Endothelial cell of umbilical vein (primary cell): ENCODE measurements at regions not wholly inside any gene's neighbourhood (a gene's known extent, or its start where the extent isn't known, plus 50 kb on each side); places are given as distances from the start of the nearest gene placed in this dataset.

Experiments used
- BruUV-seq: library from RNA; stranded (reverse); fragments of 400-500 nt; replicated peaks from 2 replicates; lab custom pipeline; 2021; lab: Mats Ljungman, UMichigan
- CTCF ChIA-PET: fragments of 300-600, 350-600 bp; sonication (Branson Sonifier 250); formaldehyde crosslinking; loops from one replicate; lab custom pipeline; 2021; ENCODE audit warnings: antibody characterized with exemption, inconsistent platforms; lab: Charles Lee
- POLR2A ChIA-PET: fragments of 300-600, 350-600 bp; sonication (Branson Sonifier 250); formaldehyde crosslinking; loops from one replicate; lab custom pipeline; 2021; ENCODE audit warnings: antibody characterized with exemption, inconsistent platforms; lab: Charles Lee
- DNase-seq: peaks from one replicate; pipeline ENCODE4 v3.0.0-alpha.2; 2011; ENCODE audit warnings: low read depth, low spot score
- FAIRE-seq: peaks from 2 replicates; lab custom pipeline; 2011; peaks lifted over from hg19 to GRCh38; lab: Jason Lieb, UNC
- H2AFZ ChIP-seq: 2 replicates; pipeline ENCODE4 v1.6.0; 2012; ENCODE audit warnings: low read depth, low read length, control low read depth, inconsistent platforms
- H3K27ac ChIP-seq: 2 replicates; pipeline ENCODE4 v1.5.1; 2011; ENCODE audit warnings: low read depth, mild to moderate bottlenecking, control low read depth, low read length, moderate library complexity; ENCODE audit not compliant: insufficient read depth
- H3K27me3 ChIP-seq, 2 experiments: 2 replicates each; pipeline versions ENCODE4 v1.6.0 to v1.6.1; 2011; ENCODE audit warnings: low read length in 2 of 2, mixed read lengths in 1 of 2; ENCODE audit not compliant: control insufficient read depth in 2 of 2, insufficient read depth in 2 of 2
- H3K36me3 ChIP-seq, 2 experiments: 2 replicates in 1 of 2; 3 replicates in 1 of 2; pipeline ENCODE4 v1.5.1; 2011; ENCODE audit warnings: low read length in 2 of 2, mild to moderate bottlenecking in 1 of 2, moderate library complexity in 1 of 2; ENCODE audit not compliant: control insufficient read depth in 2 of 2, insufficient read depth in 2 of 2; ENCODE audit errors: extremely low read depth in 1 of 2
- H3K4me1 ChIP-seq: 3 replicates; pipeline ENCODE4 v1.5.1; 2011; ENCODE audit warnings: mild to moderate bottlenecking, low read length; ENCODE audit not compliant: control insufficient read depth, insufficient read depth; ENCODE audit errors: extremely low read depth
- H3K4me2 ChIP-seq: 2 replicates; pipeline ENCODE4 v1.6.1; 2011; ENCODE audit warnings: low read length, control low read depth, mixed read lengths; ENCODE audit not compliant: insufficient read depth
- H3K4me3 ChIP-seq, 3 experiments: fragments of 200-600 bp in 1 of 3; sonication (generic), shearing (Covaris generic) in 1 of 3; replicated peaks in 1 of 3; 2 replicates each; pipeline ENCODE4 v1.5.1; 2011 to 2016; ENCODE audit warnings: control low read depth in 3 of 3, low read length in 3 of 3, mild to moderate bottlenecking in 2 of 3, inconsistent platforms in 1 of 3, low read depth in 1 of 3, moderate library complexity in 1 of 3; ENCODE audit not compliant: insufficient read depth in 1 of 3
- H3K79me2 ChIP-seq: 2 replicates; pipeline ENCODE4 v1.6.0; 2012; ENCODE audit warnings: low read length, inconsistent platforms; ENCODE audit not compliant: control insufficient read depth, insufficient read depth
- H3K9ac ChIP-seq: replicated peaks from 2 replicates; pipeline ENCODE3; 2011; ENCODE audit warnings: low read length, control low read depth; ENCODE audit not compliant: insufficient read depth; ENCODE audit errors: extremely low read depth
- H3K9me1 ChIP-seq: replicated peaks from 3 replicates; pipeline ENCODE4 v1.6.0; 2011; ENCODE audit warnings: mild to moderate bottlenecking, low read length; ENCODE audit not compliant: control insufficient read depth, insufficient read depth; ENCODE audit errors: extremely low read depth
- H3K9me3 ChIP-seq: replicated peaks from 2 replicates; pipeline ENCODE4 v1.5.1; 2012; ENCODE audit warnings: low read length, inconsistent platforms; ENCODE audit not compliant: control insufficient read depth, insufficient read depth
- H4K20me1 ChIP-seq: replicated peaks from 2 replicates; pipeline ENCODE3; 2011; ENCODE audit warnings: mild to moderate bottlenecking, low read length; ENCODE audit not compliant: control insufficient read depth, insufficient read depth; ENCODE audit errors: extremely low read depth
- EZH2 ChIP-seq: IDR thresholded peaks from 2 replicates; pipeline ENCODE4 v1.6.1; 2012; ENCODE audit warnings: borderline replicate concordance, low read depth, mild to moderate bottlenecking, moderate library complexity, low read length, inconsistent platforms; ENCODE audit not compliant: severe bottlenecking
- FOS ChIP-seq: IDR thresholded peaks from 2 replicates; pipeline ENCODE4 v1.6.1; 2011; ENCODE audit warnings: mild to moderate bottlenecking, low read length, moderate library complexity, borderline replicate concordance; ENCODE audit not compliant: insufficient read depth
- GATA2 ChIP-seq: IDR thresholded peaks from 2 replicates; pipeline ENCODE4 v1.7.0; 2011; ENCODE audit warnings: low read depth, mild to moderate bottlenecking, moderate library complexity, mixed read lengths, low read length; ENCODE audit not compliant: insufficient read length, insufficient read depth
- JUN ChIP-seq: IDR thresholded peaks from 2 replicates; pipeline ENCODE4 v1.6.1; 2011; ENCODE audit warnings: borderline replicate concordance, low read depth; ENCODE audit not compliant: insufficient read length, insufficient read depth
- POLR2A ChIP-seq: IDR thresholded peaks from 2 replicates; pipeline ENCODE4 v1.6.1; 2012; ENCODE audit warnings: low read depth, mild to moderate bottlenecking, control low read depth, low read length
- POLR2AphosphoS5 ChIP-seq: IDR thresholded peaks from 2 replicates; pipeline ENCODE4 v1.6.1; 2012; ENCODE audit warnings: low read depth, mild to moderate bottlenecking, control low read depth, low read length, moderate library complexity; ENCODE audit not compliant: insufficient read depth
- dilution Hi-C: fragments of 300-500 bp; cut with MboI; formaldehyde crosslinking; loops from one replicate; pipeline ENCODE4 v1.15.0; 2019; ENCODE audit warnings: low sequenced_read_pairs; ENCODE audit not compliant: extremely low pct_ligation_motif_present
- intact Hi-C: fragments of 100-400 bp; cut with micrococcal nuclease; formaldehyde crosslinking; loops from one replicate; pipeline ENCODE4 v1.10.0; 2022
- TF ChIP-seq, protein P1 (sequence below), 2 donors: IDR thresholded peaks; 1 replicate in 1 of 2; 2 replicates in 1 of 2; pipeline ENCODE4 v1.5.1; 2011; ENCODE audit warnings: low read length in 2 of 2, mild to moderate bottlenecking in 2 of 2, moderate library complexity in 2 of 2, control low read depth in 1 of 2, inconsistent platforms in 1 of 2, low read depth in 1 of 2; ENCODE audit not compliant: insufficient read depth in 1 of 2; ENCODE audit errors: extremely low read depth in 1 of 2

DNA sequence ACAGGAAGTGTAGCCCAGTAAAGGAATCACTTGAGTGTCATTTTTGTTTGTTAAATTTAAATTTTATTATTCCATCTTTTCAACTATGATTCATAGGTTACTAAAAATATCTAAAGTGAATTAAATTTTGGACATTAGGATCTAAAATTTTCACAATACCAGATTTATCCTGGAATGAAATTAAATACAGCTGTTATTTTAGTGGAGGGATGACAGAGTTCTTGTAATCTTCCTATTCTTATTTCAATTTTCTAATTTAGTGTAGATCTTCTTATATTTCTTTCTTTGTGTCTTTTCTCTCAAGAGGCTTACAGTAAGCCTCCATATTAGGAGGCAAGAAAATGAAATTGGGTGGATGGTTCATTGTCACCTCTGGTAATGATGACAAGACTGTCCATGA lies 167.9 kb upstream of the TNC start:
- no peak for TF ChIP-seq FOS
- TF ChIP-seq POLR2AphosphoS5: no peak
- TF ChIP-seq JUN: no peak
- TF ChIP-seq EZH2: no peak
- TF ChIP-seq, protein P1, sequence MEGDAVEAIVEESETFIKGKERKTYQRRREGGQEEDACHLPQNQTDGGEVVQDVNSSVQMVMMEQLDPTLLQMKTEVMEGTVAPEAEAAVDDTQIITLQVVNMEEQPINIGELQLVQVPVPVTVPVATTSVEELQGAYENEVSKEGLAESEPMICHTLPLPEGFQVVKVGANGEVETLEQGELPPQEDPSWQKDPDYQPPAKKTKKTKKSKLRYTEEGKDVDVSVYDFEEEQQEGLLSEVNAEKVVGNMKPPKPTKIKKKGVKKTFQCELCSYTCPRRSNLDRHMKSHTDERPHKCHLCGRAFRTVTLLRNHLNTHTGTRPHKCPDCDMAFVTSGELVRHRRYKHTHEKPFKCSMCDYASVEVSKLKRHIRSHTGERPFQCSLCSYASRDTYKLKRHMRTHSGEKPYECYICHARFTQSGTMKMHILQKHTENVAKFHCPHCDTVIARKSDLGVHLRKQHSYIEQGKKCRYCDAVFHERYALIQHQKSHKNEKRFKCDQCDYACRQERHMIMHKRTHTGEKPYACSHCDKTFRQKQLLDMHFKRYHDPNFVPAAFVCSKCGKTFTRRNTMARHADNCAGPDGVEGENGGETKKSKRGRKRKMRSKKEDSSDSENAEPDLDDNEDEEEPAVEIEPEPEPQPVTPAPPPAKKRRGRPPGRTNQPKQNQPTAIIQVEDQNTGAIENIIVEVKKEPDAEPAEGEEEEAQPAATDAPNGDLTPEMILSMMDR (IDR thresholded peaks at IDR 0.05; ENCODE audit: extremely low read depth in 1 of 2, insufficient read depth in 1 of 2, low read depth in 1 of 2, low read length in 2 of 2): no peak
- TF ChIP-seq POLR2A: no peak
- no peak for TF ChIP-seq GATA2
- H4K20me1 ChIP-seq: no peaks in the 10 kb centered on the region
- intact Hi-C loops (no loop called here), dilution Hi-C loops (no loop called here)
- H3K4me1 ChIP-seq: no peaks in the 10 kb centered on the region
- H3K4me3 ChIP-seq: no peak overlapping the region
- POLR2A ChIA-PET: no interaction called here
- CTCF ChIA-PET: no interaction called here
- no peaks in the 10 kb centered on the region for H3K79me2 ChIP-seq
- no peaks in the 10 kb centered on the region for H3K36me3 ChIP-seq
- no peak overlapping the region for H3K27ac ChIP-seq
- no TSS peak for BruUV-seq
- FAIRE-seq (no peak), DNase-seq (no peak)
- H3K9me1 ChIP-seq: no peaks in the 10 kb centered on the region
- no peaks in the 10 kb centered on the region for H3K27me3 ChIP-seq
- H3K4me2 ChIP-seq: no peak overlapping the region
- peaks cover 5% of the 10 kb centered on the region for H3K9me3 ChIP-seq
- no peak overlapping the region for H3K9ac ChIP-seq
- H2AFZ ChIP-seq: no peak overlapping the region
